Mucosa of descending colon (tissue), 3 donors: ENCODE measurements at regions not wholly inside any gene's neighbourhood (a gene's known extent, or its start where the extent isn't known, plus 50 kb on each side); places are given as distances from the start of the nearest gene placed in this dataset.

Source experiments
- ATAC-seq: fragments of 200-7000 bp; cut with Tn5 transposase; one replicate; pipeline ENCODE4 v1.9.1; 2020; ENCODE audit warnings: mild to moderate bottlenecking, moderate library complexity
- DNase-seq, 3 donors: peaks; one replicate each; pipeline ENCODE4 v3.0.0-alpha.2; 2020
- H3K36me3 ChIP-seq: fragments of 200-600 bp; one replicate; pipeline ENCODE4 v1.8.0; 2021; ENCODE audit warnings: low read depth, mild to moderate bottlenecking
- H3K4me1 ChIP-seq: fragments of 200-600 bp; one replicate; pipeline ENCODE4 v1.8.0; 2021; ENCODE audit warnings: low read depth, mild to moderate bottlenecking
- H3K4me3 ChIP-seq: fragments of 200-600 bp; one replicate; pipeline ENCODE4 v1.8.0; 2021; ENCODE audit warnings: mild to moderate bottlenecking
- H3K9me3 ChIP-seq: fragments of 200-600 bp; one replicate; pipeline ENCODE4 v1.8.0; 2021; ENCODE audit warnings: mild to moderate bottlenecking
- CTCF ChIP-seq: fragments of 200-600 bp; IDR thresholded peaks from one replicate; pipeline ENCODE4 v1.8.0; 2022; ENCODE audit warnings: antibody characterized with exemption, mild to moderate bottlenecking
- intact Hi-C, 2 donors: fragments of 100-400 bp; cut with DNase I in 1 of 2; cut with micrococcal nuclease in 1 of 2; formaldehyde crosslinking; loops; one replicate each; pipeline versions ENCODE4 v1.11.0 to v1.11.1; 2022; cut with DNase I, micrococcal nuclease
- donor health status: DM: no; HTN: no; CAD: no; lungs with moderate emphysema.
- donor health status: DM: no; HTN: no; CAD: no.
- donor health status: DM: no; HTN: yes; CAD: no.

- no peak for TF ChIP-seq CTCF
- no peak overlapping the region for H3K4me3 ChIP-seq
- DNase-seq: no peak
- intact Hi-C loops: no loop called here
- no peaks in the 10 kb centered on the region for H3K36me3 ChIP-seq
- no peaks in the 10 kb centered on the region for H3K9me3 ChIP-seq
- peak; percentile 54 for ATAC-seq
- H3K4me1 ChIP-seq: no peaks in the 10 kb centered on the region
Observed at GRCh38 chrX:118220509-118220908, 103.9 kb upstream of the KLHL13 start.

GRCh38 chrX:118221270-118221669 lies 104.7 kb upstream of the KLHL13 start:
- intact Hi-C loops: no loop called here
- no peak for DNase-seq
- no peak for TF ChIP-seq CTCF
- no peak for ATAC-seq
- Histone ChIP-seq H3K36me3 (no peaks in the 10 kb centered on the region), H3K4me1 (no peaks in the 10 kb centered on the region), H3K4me3 (no peak overlapping the region), H3K9me3 (no peaks in the 10 kb centered on the region)

- DNase-seq: no peak
- intact Hi-C loops: no loop called here
- no peak for ATAC-seq
- Histone ChIP-seq H3K4me1 (no peaks in the 10 kb centered on the region), H3K36me3 (no peaks in the 10 kb centered on the region), H3K9me3 (no peaks in the 10 kb centered on the region), H3K4me3 (no peak overlapping the region)
- TF ChIP-seq CTCF: no peak
Observed at GRCh38 chrX:118221733-118222132, 105.1 kb upstream of the KLHL13 start.

- no peak for DNase-seq
- no peak for TF ChIP-seq CTCF
- no peak for ATAC-seq
- Histone ChIP-seq H3K36me3 (no peaks in the 10 kb centered on the region), H3K4me1 (no peaks in the 10 kb centered on the region), H3K9me3 (no peaks in the 10 kb centered on the region), H3K4me3 (no peak overlapping the region)
- intact Hi-C loops: no loop called here
Observed at GRCh38 chrX:118222421-118222820, 105.8 kb upstream of the KLHL13 start.

GRCh38 chrX:118225711-118226428 lies 109.3 kb upstream of the KLHL13 start:
- DNase-seq (no peak), ATAC-seq (peak; percentile 84)
- H3K4me1 ChIP-seq: no peaks in the 10 kb centered on the region
- H3K9me3 ChIP-seq: no peaks in the 10 kb centered on the region
- H3K4me3 ChIP-seq: no peak overlapping the region
- intact Hi-C loops: no loop called here
- TF ChIP-seq CTCF: peak; percentile 10
- no peaks in the 10 kb centered on the region for H3K36me3 ChIP-seq

- Histone ChIP-seq H3K36me3 (no peaks in the 10 kb centered on the region), H3K4me3 (no peak overlapping the region), H3K4me1 (no peaks in the 10 kb centered on the region), H3K9me3 (no peaks in the 10 kb centered on the region)
- ATAC-seq (no peak), DNase-seq (no peak)
- TF ChIP-seq CTCF: no peak
- intact Hi-C loops: no loop called here
Observed at GRCh38 chrX:118228041-118228440, 111.4 kb upstream of the KLHL13 start.
